Ecto neural progenitor cell (in vitro differentiated cells): ENCODE measurements at regions not wholly inside any gene's neighbourhood (a gene's known extent, or its start where the extent isn't known, plus 50 kb on each side); places are given as distances from the start of the nearest gene placed in this dataset.
"Not testable (repeated sequence)": the region's sequence is repeated elsewhere in the genome, so short reads cannot be mapped to it uniquely, and the experiment has no call there.

ENCODE experiments used
- DNase-seq: peaks from one replicate; pipeline ENCODE4 v3.0.0-alpha.2; 2018; ENCODE audit warnings: low spot score

GRCh38 chr1:120277428-120278258, 101.3 kb upstream of the SEC22B start:
- DNase-seq: not testable (repeated sequence)

DNA sequence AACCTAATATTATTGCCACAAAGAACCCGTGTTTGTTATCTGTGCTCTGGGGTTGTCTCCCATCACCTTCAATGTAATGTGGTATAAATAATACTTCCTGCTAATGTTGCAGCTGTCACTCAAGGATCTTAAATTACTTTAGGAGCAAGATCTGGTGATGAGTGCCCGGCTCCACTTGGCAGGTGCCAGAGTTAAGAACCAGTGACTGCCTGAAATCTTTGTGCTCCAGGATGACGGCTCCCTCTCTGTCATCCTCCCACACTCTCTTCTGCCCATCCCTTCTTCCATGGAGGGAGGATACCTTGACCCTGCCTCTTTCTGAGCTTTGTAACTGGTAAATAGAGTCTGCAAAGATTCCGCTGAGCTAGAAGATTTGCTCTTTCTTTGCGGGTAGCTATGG, 100.4 kb upstream of the SEC22B start:
- not testable (repeated sequence) for DNase-seq

GRCh38 chr1:120274438-120274837, 98.1 kb upstream of the SEC22B start:
- not testable (repeated sequence) for DNase-seq

- not testable (repeated sequence) for DNase-seq
Observed at GRCh38 chr1:120273363-120273762, 97.0 kb upstream of the SEC22B start.

GRCh38 chr1:120272242-120272641, 95.9 kb upstream of the SEC22B start:
- not testable (repeated sequence) for DNase-seq

GRCh38 chr1:120271561-120272221, 95.4 kb upstream of the SEC22B start:
- not testable (repeated sequence) for DNase-seq

DNA sequence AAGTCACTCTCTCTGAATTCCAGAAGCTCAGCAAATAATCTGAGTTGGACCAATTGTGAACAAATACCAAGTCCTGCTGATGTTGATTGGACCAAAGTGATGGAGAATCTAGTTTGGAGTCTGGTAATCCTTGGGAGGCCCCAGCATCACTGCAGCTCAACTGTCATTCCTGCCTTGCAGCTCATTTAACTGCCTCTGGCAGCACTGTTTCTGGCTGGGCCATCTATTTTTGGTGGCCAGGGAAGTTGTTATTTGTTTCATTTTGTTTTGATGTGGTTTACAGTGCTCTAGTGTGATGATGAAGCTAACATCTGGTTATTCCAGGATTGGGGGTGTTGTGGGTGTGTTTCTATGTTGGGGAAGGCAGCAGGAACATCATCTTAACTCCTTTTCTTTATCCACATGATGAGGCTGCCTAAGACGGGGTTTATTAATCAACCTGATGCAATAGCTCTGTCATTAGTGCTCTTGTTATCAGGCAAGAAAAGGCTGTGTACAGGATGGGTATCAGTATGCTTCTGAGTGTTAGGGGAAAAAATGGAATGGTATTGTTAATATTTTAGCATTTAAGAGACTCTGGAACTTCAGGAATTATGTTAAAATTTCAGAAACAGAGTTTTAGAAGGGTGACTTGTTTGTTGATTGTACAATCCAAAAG, 91.7 kb upstream of the SEC22B start:
- not testable (repeated sequence) for DNase-seq

GRCh38 chr1:120264564-120264963, 88.2 kb upstream of the SEC22B start:
- DNase-seq: not testable (repeated sequence)

DNA sequence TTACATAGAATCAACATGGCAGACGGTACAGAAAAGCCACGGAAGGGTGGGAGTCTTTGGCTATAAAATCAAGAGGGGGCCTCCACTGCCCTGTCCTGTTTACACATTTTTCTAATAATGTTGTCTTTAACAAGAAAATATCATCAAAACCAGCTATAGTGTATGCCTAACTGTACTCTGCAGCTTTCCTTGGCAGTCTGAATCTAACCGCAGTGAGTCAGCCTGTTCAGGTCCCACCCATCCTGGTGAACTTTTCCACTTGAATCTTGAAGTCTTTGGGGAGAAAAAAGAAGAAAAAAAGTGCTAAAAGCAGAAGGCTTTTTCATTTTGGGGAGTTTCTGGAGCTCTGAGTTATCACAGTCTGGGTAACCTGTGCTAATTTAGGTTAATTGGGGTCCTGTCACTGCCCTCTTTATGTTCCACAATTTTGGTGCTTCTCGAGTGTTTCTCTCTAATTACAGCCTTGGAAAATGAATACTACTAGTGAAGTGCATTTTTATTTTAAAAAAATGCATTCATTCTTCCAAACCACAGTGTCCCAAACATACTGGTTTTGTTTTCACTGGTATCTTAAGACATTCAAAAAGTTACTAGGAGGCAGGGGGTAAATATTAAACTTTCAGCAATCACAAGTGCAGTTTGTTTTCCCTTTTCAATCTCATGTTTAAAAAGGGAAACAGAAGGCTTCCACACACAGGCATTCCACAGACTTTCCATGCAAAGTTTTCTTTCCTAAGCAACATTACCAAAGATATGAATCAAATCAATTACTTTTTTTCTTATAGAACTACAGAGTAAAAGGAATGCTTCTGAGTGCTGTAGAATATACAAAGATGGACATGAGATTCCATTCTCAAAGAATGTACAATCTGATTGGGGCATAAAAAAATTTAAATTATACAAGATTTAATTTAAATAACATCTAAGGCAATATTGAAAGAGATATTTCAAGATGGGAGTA, 86.8 kb upstream of the SEC22B start:
- not testable (repeated sequence) for DNase-seq

DNA sequence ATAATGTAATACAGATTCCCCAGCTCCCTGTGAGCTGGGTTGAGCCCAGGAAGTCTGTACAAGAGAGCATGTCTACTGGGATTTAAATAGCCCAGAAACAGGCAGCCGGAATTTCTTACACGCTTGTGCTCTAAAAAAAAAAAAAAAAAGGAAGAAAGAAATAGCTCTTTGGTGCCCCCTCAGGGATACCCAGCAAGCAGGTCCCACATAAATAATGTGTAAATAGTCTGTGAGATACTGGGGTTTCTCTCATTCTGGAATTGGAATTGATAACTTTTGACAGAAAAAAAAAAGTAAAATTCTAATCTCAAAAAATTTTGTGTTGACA, 81.4 kb upstream of the SEC22B start:
- DNase-seq: not testable (repeated sequence)

DNA sequence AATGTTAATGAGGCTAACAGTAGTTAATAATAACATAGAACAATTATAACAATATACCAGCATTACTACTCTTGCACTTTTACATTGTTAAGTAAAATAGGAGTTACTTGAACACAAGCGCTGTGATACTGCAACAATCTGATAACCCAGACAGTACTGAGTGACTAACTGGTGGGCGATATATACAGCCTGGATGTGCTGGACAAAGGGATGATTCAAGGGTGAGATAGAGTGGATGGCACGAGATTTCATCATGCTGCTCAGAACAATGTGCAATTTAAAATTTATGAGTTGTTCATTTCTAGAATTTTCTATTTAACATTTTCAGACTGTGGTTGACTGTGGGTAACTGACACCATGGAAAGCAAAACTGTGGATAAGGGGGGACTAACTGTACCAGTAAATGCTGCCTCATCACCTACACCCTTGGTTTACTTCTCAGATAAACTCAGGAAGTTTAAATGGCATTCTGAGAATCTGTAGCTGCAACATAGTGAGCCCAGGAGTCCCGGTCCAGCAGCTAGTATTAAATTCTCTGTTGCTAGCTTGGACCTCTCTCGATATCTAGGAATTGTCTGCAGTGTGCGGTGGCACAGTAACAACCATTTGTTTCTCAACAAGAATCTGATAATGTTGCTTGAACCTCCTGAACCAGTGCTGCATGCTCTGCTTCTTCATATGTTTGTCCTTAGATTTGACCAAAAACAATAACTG, 80.9 kb upstream of the SEC22B start:
- not testable (repeated sequence) for DNase-seq

DNA sequence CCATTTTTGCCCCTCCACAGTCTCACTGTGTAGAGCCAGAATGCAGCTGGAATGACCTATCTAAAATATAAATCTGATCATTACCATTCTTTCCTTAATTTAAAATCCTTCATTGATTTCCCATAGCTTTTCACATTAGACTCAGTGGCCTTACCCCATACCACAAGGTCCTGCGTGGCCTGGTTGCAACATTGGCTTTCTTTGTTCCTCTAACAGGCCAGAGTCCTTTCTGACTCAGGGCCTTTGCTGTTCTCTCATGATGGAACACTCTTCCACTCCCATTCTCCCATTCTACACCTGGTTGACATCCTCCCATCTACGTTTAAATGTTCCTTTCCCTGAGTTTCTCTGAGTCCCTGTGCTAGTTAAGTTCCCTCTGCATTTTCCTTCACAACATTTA, 74.4 kb upstream of the SEC22B start:
- DNase-seq: not testable (repeated sequence)

GRCh38 chr1:120248726-120249427, 72.6 kb upstream of the SEC22B start:
- not testable (repeated sequence) for DNase-seq

- DNase-seq: not testable (repeated sequence)
Observed at GRCh38 chr1:120248203-120248602, 71.9 kb upstream of the SEC22B start.

DNA sequence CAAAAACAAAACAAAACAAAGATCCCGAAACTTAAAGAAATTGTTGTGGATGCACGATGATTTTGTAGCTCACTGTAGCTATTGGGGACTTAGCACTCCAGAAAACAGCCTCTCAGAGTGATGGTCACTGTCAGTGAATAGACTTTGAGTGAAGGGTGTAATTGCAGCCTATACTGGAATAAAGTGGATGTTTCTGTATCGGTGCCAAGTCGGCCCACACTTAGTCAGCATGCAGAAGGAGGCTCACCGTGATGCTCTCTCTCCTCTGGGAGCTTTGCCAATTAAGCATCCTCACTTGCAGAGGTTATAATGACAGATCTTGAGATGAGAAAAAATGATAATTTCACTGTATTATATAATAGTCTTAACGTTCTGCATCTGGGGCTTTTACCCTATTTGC, 67.5 kb upstream of the SEC22B start:
- DNase-seq: not testable (repeated sequence)

GRCh38 chr1:120242582-120242981, 66.3 kb upstream of the SEC22B start:
- DNase-seq: not testable (repeated sequence)

DNA sequence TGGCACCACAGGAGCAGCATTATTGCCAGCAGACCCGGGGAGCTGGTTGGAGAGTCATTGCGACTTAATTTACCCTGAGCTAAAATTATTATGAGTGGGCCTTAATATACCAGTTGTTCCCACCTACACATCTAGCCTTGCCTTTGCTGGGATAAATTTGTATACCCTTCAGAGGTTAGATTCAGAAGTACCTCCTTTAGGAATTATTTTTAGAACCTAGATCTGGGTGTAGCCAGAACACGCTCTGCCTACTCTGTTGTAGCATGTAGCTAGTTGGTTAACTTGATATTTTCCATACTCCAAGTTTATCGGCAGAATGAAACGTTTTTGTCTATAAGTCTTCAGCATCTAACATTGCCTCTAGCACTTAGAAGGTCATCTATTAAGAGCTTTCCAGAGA, 65.5 kb upstream of the SEC22B start:
- not testable (repeated sequence) for DNase-seq

DNA sequence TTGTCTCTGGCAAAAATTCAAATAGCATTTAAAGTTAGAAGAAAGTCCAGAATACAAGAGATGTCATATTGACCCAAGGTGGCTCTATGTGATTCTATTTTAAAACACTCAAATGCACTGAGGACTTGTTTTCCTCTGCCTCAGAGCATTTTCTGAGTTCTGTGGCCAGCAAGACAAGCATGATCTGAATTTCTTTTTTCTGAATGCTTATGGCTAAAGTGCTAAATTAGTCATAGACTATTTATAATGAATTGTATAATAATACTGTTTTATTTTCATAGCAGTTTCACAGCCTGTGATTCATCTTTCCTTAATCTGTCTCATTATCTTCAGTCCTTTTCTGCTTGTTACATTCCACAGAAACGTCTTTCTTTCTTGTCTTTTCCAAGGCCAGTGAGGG, 63.9 kb upstream of the SEC22B start:
- DNase-seq: not testable (repeated sequence)

- not testable (repeated sequence) for DNase-seq
Observed at GRCh38 chr1:120239351-120239750, 63.0 kb upstream of the SEC22B start.

GRCh38 chr1:120238867-120239266, 62.5 kb upstream of the SEC22B start:
- DNase-seq: not testable (repeated sequence)
